H9 (cell line): ENCODE measurements at regions not wholly inside any gene's neighbourhood (a gene's known extent, or its start where the extent isn't known, plus 50 kb on each side); places are given as distances from the start of the nearest gene placed in this dataset.

Experiments
- DNase-seq: peaks from one replicate; pipeline ENCODE4 v3.0.0-alpha.2; 2017
- H2AFZ ChIP-seq: one replicate; pipeline ENCODE4 v1.6.1; 2013; ENCODE audit warnings: mild to moderate bottlenecking, low read length, control low read depth, moderate library complexity
- H2AK5ac ChIP-seq: 2 replicates; pipeline ENCODE4 v1.6.1; 2013; ENCODE audit warnings: low read length, control low read depth, mixed read lengths; ENCODE audit not compliant: insufficient read length
- H2BK120ac ChIP-seq: one replicate; pipeline ENCODE4 v1.6.1; 2013; ENCODE audit warnings: low read depth, mild to moderate bottlenecking, low read length, control low read depth, inconsistent platforms; ENCODE audit not compliant: poor library complexity, severe bottlenecking
- H2BK12ac ChIP-seq: 2 replicates; pipeline ENCODE4 v1.6.1; 2013; ENCODE audit warnings: low read length, control low read depth, mixed read lengths, low read depth; ENCODE audit not compliant: insufficient read length
- H2BK15ac ChIP-seq: 2 replicates; pipeline ENCODE4 v1.6.1; 2013; ENCODE audit warnings: low read depth, low read length, control low read depth
- H2BK20ac ChIP-seq: one replicate; pipeline ENCODE4 v1.6.1; 2013; ENCODE audit warnings: low read depth, mild to moderate bottlenecking, low read length, control low read depth, inconsistent platforms; ENCODE audit not compliant: poor library complexity, severe bottlenecking
- H2BK5ac ChIP-seq: 2 replicates; pipeline ENCODE4 v1.6.1; 2013; ENCODE audit warnings: low read length, control low read depth, mixed read lengths; ENCODE audit not compliant: insufficient read length
- H3K14ac ChIP-seq: 2 replicates; pipeline ENCODE4 v1.6.1; 2013; ENCODE audit warnings: low read length, control low read depth; ENCODE audit not compliant: insufficient read depth
- H3K18ac ChIP-seq: 2 replicates; pipeline ENCODE4 v1.6.1; 2013; ENCODE audit warnings: low read depth, mild to moderate bottlenecking, mixed read lengths, low read length, control low read depth; ENCODE audit not compliant: insufficient read length
- H3K23ac ChIP-seq: 2 replicates; pipeline ENCODE4 v1.6.1; 2013; ENCODE audit warnings: low read length, control low read depth, mixed read lengths, low read depth; ENCODE audit not compliant: insufficient read length
- H3K23me2 ChIP-seq: 2 replicates; pipeline ENCODE4 v1.6.1; 2013; ENCODE audit warnings: low read depth, mild to moderate bottlenecking, mixed read lengths, low read length, control low read depth; ENCODE audit not compliant: insufficient read length, poor library complexity, severe bottlenecking
- H3K27ac ChIP-seq: 2 replicates; pipeline ENCODE4 v1.5.1; 2013; ENCODE audit warnings: low read length, control low read depth, mixed read lengths, low read depth; ENCODE audit not compliant: insufficient read length
- H3K27me3 ChIP-seq: 2 replicates; pipeline ENCODE4 v1.6.1; 2013; ENCODE audit warnings: low read length, control low read depth, inconsistent platforms; ENCODE audit not compliant: insufficient read depth
- H3K4ac ChIP-seq: 2 replicates; pipeline ENCODE4 v1.6.1; 2013; ENCODE audit warnings: low read depth, mild to moderate bottlenecking, control low read depth, inconsistent platforms, low read length, moderate library complexity
- H3K4me1 ChIP-seq: 2 replicates; pipeline ENCODE4 v1.6.1; 2013; ENCODE audit warnings: low read length, control low read depth, inconsistent platforms; ENCODE audit not compliant: insufficient read depth
- H3K4me2 ChIP-seq: 2 replicates; pipeline ENCODE4 v1.6.1; 2013; ENCODE audit warnings: low read length, control low read depth, mixed read lengths; ENCODE audit not compliant: insufficient read length, insufficient read depth
- H3K56ac ChIP-seq: 2 replicates; pipeline ENCODE4 v1.6.1; 2013; ENCODE audit warnings: low read depth, mild to moderate bottlenecking, mixed read lengths, low read length, control low read depth; ENCODE audit not compliant: insufficient read length
- H3K79me1 ChIP-seq: 2 replicates; pipeline ENCODE4 v1.6.1; 2013; ENCODE audit warnings: low read depth, mild to moderate bottlenecking, moderate library complexity, low read length, control low read depth, inconsistent platforms; ENCODE audit not compliant: insufficient read depth, poor library complexity, severe bottlenecking
- H3K79me2 ChIP-seq: 2 replicates; pipeline ENCODE4 v1.6.1; 2013; ENCODE audit warnings: low read length, control low read depth, inconsistent platforms; ENCODE audit not compliant: insufficient read depth
- H3K9ac ChIP-seq: 2 replicates; pipeline ENCODE4 v1.6.1; 2013; ENCODE audit warnings: low read length, control low read depth, mixed read lengths; ENCODE audit not compliant: insufficient read length; ENCODE audit errors: extremely low read depth
- H3K9me3 ChIP-seq: one replicate; pipeline ENCODE4 v1.6.1; 2013; ENCODE audit warnings: low read depth, low read length, inconsistent platforms; ENCODE audit not compliant: control insufficient read depth
- H3T11ph ChIP-seq: one replicate; pipeline ENCODE4 v1.6.1; 2013; ENCODE audit warnings: mild to moderate bottlenecking, low read length, control low read depth, inconsistent platforms
- H4K20me1 ChIP-seq: one replicate; pipeline ENCODE4 v1.6.1; 2013; ENCODE audit not compliant: control insufficient read depth, insufficient read length, insufficient read depth
- H4K5ac ChIP-seq: 2 replicates; pipeline ENCODE4 v1.6.1; 2013; ENCODE audit warnings: low read depth, mild to moderate bottlenecking, mixed read lengths, low read length, control low read depth; ENCODE audit not compliant: insufficient read length
- H4K8ac ChIP-seq: replicated peaks from 2 replicates; pipeline ENCODE4 v1.6.1; 2013; ENCODE audit warnings: low read length, control low read depth, mixed read lengths, low read depth; ENCODE audit not compliant: insufficient read length
- H4K91ac ChIP-seq: 2 replicates; pipeline ENCODE4 v1.6.1; 2013; ENCODE audit warnings: low read depth, mild to moderate bottlenecking, moderate library complexity, mixed read lengths, low read length, control low read depth; ENCODE audit not compliant: insufficient read length
- H3K27ac Mint-ChIP-seq, 3 experiments: 2 replicates in 2 of 3; 3 replicates in 1 of 3; pipeline ENCODE4 v1.8.0; 2020 to 2021; ENCODE audit warnings: mixed read lengths in 3 of 3, mild to moderate bottlenecking in 1 of 3, moderate library complexity in 1 of 3
- H3K27me3 Mint-ChIP-seq: 2 replicates; pipeline ENCODE4 v1.8.0; 2021; ENCODE audit warnings: low read depth, mild to moderate bottlenecking, moderate library complexity, mixed read lengths
- H3K36me3 Mint-ChIP-seq, 3 experiments: 2 replicates in 2 of 3; 3 replicates in 1 of 3; pipeline ENCODE4 v1.8.0; 2020 to 2021; ENCODE audit warnings: low read depth in 3 of 3, mixed read lengths in 3 of 3; ENCODE audit not compliant: insufficient read depth in 1 of 3
- H3K4me1 Mint-ChIP-seq, 2 experiments: 2 replicates each; pipeline ENCODE4 v1.8.0; 2020; ENCODE audit warnings: mixed read lengths in 2 of 2
- H3K4me3 Mint-ChIP-seq, 2 experiments: 2 replicates in 1 of 2; 3 replicates in 1 of 2; pipeline ENCODE4 v1.8.0; 2020 to 2021; ENCODE audit warnings: mild to moderate bottlenecking in 2 of 2, mixed read lengths in 2 of 2, moderate library complexity in 1 of 2
- H3K9me3 Mint-ChIP-seq, 2 experiments: 2 replicates in 1 of 2; 3 replicates in 1 of 2; pipeline ENCODE4 v1.8.0; 2020; ENCODE audit warnings: mild to moderate bottlenecking in 2 of 2, mixed read lengths in 2 of 2, moderate library complexity in 1 of 2
- CTCF ChIP-seq: fragments of 200-600 bp; sonication (generic); conservative IDR thresholded peaks from 3 replicates; pipeline ENCODE4 v1.8.0; 2021; ENCODE audit warnings: antibody characterized with exemption, mild to moderate bottlenecking

- H3K4me1 Mint-ChIP-seq = peaks cover 18% of the 10 kb centered on the region in 2 experiments
- H2BK20ac ChIP-seq = no peak overlapping the region
- no peaks in the 10 kb centered on the region for H3K79me2 ChIP-seq
- H2BK120ac ChIP-seq = no peak overlapping the region
- no peaks in the 10 kb centered on the region for H3K27me3 Mint-ChIP-seq
- no peak overlapping the region for H2BK5ac ChIP-seq
- no peak overlapping the region for H2AK5ac ChIP-seq
- no peaks in the 10 kb centered on the region for H3K36me3 Mint-ChIP-seq
- no peak overlapping the region for H3K27ac ChIP-seq
- no peak for DNase-seq
- no peak overlapping the region for H4K5ac ChIP-seq
- H3T11ph ChIP-seq = no peak overlapping the region
- no peak overlapping the region for H3K14ac ChIP-seq
- 0 out of 7 replicates have a peak overlapping the region, but pooled peaks of 1 of the 3 experiments have one; percentile 9 for H3K27ac Mint-ChIP-seq
- H3K23ac ChIP-seq = no peak overlapping the region
- H3K4me2 ChIP-seq = no peak overlapping the region
- no peak overlapping the region for H2AFZ ChIP-seq
- H3K4ac ChIP-seq = no peak overlapping the region
- H3K56ac ChIP-seq = no peak overlapping the region
- H2BK12ac ChIP-seq = no peak overlapping the region
- no peaks in the 10 kb centered on the region for H3K9me3 Mint-ChIP-seq
- no peaks in the 10 kb centered on the region for H3K9me3 ChIP-seq
- H3K18ac ChIP-seq = no peak overlapping the region
- no peaks in the 10 kb centered on the region for H4K20me1 ChIP-seq
- no peak overlapping the region for H4K8ac ChIP-seq
- TF ChIP-seq CTCF = no peak
- H2BK15ac ChIP-seq = no peak overlapping the region
- no peaks in the 10 kb centered on the region for H3K79me1 ChIP-seq
- no peaks in the 10 kb centered on the region for H3K23me2 ChIP-seq
- H3K4me3 Mint-ChIP-seq = no peak overlapping the region
- H4K91ac ChIP-seq = no peak overlapping the region
- no peaks in the 10 kb centered on the region for H3K4me1 ChIP-seq
- H3K27me3 ChIP-seq = no peaks in the 10 kb centered on the region
- no peak overlapping the region for H3K9ac ChIP-seq
Measured at GRCh38 chr7:28304290-28304689, 108.0 kb upstream of the CREB5 start.
